GM18858 (cell line): ENCODE measurements at regions not wholly inside any gene's neighbourhood (a gene's known extent, or its start where the extent isn't known, plus 50 kb on each side); places are given as distances from the start of the nearest gene placed in this dataset.

Source experiments
- ATAC-seq: cut with Tn5 transposase; IDR thresholded peaks from one replicate; pipeline ENCODE4 v1.9.1; 2021; ENCODE audit not compliant: unreplicated experiment

DNA sequence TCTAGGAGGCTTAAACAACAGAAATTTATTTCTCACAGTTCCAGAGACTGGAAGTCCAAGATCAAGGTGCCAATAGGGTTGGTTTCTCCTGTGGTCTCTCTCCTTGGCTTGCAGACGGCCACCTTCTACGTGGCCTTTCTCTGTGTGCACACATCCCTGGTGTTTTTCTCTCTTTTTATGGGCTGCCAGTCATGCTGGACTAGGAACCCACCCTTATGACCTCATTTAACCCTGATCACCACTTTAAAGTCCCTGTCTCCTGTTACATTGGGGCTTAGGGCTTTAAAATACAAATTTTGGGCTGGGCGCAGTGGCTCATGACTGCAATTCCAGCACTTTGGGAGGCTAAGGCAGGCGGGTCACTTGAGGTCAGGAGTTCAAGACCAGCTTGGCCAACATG is 157.1 kb downstream of the TLE1 start:
- no peak for ATAC-seq

DNA sequence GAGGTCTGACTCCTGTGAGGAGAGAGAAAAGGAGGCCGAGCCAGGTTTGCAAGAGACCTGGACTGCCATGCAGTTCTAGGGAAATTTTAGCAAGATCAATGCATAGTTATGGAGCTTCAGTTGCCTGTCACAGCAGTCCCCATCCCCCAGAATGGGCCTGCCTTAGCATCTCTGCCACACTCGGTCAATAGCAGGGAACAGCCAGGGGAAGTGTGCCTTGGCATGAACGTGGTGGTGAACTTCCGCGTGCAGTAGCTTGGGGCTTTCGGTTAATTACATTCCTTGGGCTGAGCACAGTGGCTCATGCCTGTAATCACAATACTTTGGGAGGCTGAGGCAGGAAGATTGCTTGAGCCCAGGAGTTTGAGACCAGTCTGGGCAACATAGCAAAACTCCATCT is 157.8 kb downstream of the TLE1 start:
- no peak for ATAC-seq

DNA sequence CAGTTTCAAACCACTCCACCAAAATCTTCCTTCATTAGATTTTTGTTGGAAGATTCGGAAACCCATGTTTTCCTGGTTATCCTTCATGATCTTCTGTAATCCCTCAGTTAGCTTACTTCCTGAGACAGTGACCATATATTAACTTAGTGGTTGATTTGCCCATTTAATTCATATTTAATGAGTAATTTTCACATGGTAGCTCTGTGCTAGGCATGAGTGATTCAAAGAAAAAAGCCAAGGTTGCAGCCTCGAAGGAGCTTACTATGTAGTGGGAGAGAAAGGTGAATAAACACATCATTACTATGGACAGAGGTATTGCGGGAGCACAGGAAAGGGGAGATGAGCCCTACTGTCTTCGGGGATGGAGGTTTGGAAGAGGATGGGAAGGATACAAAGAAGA is 158.5 kb downstream of the TLE1 start:
- ATAC-seq: no peak

DNA sequence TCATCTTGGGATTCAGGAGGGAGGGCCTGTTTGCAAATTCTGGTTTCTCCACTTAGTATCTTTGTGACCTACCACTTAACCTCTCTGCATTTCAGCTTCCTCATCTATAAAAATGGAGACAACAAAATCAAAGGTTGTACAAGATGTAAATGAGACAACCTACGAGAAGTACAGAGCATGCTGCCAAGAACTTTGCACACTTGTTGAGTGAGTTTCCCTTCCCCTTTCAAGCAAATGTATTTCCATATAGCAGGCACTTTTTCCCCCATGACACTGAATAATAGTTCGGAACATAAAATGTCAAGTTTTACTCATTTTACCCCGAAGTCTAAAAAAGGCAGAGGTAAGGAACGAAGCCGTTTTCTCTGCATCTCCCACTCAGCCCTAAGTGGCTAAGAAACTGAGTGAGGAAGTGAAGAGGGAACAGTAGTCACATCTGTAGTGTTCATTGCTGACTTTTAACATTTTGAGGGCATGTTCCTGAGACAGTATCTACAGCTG is 159.0 kb downstream of the TLE1 start:
- peak; percentile 68 for ATAC-seq

DNA sequence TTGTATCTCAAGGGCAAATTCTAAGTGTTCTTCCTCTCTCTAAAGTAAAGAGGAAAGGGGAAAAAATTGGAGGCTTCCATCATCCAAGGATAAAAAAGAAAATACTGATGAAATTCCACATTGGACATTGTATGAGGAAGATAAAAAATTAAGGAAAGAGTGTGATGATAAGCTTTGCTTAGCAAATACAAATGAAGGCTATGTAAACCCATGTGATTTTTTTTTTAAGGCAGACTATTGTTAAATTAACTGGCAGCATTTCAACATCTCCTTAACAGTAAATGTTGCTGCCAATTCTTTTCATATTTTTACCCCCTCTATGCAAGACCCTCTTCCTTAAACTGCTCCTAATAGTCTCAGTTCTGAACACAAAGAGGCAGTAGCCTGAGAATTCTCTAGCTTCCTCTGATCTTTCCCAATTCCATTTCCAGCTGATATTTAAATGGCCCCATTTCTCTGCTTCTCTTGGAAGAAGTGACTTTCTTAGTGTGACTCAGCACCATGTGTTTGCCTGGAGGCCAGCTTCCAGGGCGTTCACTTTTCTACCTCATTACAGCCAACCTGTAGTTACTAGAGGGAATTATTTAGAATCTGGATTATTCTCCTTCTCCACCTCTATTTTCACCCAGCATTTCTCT is 159.7 kb downstream of the TLE1 start:
- no peak for ATAC-seq

DNA sequence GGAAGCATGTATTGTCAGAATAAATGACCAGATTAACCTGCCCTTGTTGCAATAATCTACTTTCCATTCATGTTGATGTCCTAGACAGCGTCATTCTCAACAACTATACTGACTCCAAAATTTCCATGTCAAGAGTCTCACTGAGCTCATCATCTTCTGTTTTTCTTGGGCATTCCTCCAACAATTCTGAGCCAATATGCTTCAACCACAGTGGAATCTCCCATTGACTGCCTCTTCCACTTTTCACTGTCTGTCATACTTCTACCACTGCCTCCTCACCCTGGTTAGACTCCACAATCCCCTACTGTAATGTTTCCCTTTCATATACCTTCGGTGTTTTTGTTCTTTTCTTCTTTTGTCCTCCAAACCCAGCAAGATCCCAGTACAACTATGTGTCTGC is 162.8 kb downstream of the TLE1 start:
- ATAC-seq: no peak

DNA sequence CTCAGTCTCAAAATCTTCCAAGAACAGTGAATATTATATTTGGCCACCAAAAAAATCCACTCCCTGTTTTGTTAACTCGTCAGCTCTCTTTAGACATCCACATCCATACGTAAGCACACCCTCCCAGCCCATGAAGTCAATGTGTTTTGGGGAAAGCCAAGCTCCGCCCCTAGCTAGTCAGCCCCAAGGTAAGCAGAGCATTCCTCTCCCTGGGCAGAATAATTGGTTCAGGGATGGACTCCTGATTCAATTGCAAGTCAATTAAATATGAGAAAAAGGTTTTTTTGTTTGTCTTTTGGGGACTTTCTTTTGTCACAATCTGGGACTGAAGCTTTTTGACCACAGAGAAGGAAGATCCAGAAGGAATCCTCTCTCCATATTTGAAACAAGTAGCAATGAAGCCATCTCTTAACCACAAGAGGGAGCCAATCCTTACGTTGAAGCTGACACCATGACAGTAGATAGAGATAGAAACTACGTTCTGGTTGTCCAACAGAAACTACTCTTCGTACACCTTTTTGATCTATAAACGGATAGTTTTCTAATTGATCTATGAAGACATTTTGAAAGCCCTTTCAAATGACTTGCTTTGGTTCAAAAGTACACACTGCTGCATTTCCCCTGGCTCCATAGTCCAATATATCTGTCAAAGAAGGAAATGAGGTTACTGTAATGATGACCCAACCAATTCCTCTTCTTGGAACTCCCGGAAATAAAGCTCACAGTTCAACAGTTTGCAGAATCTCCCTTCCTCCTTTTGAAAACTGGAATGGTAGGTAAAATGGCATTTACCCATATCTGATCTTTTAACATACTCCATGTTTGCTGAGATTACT is 166.4 kb downstream of the TLE1 start:
- ATAC-seq: peak; percentile 69

DNA sequence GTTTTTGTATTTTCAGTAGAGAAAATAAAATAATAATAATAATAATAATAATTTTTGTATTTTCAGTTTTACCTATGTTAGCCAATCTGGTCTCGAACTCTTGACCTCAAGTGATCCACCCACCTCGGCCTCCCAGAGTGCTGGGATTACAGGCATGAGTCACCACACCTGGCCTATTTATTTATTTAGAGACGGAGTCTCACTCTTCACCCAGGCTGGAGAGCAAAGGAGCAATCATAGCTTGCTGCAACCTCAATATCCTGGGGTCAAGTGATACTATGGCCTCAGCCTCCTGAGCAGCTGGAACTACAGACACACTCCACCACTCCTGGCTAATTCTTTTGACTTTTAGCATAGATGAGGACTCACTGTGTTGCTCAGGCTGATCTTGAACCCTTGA is 167.5 kb downstream of the TLE1 start:
- no peak for ATAC-seq

DNA sequence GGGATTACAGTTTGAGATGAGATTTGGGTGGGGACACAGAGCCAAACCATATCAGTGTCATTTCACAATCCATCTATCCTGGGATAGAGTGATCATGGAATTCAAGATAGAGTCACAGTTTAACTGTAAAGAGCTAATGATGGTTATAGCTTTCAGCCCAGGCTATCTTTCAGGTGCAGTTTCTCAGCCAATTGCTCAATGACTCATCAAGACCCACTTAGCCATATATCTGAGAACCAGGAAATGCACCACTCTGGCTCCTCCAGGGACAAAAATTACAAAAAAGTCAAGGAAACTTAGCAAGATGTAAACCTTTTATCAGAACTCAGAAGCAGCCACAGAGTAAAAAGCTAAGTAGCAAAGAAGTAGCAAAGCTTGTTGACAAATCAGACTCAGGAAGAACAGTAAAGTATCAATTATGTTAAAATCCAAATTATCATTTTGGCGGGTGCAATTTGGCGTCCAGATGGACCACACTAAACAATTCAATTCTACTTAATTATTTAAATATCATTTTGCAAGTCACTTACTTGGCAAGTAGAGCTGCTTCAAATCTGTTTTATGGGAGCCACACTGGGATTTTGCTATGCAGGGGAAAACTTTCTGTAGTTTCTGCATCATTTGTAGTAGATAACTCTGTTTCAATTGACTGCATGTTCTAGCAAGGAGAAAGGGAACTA is 169.4 kb downstream of the TLE1 start:
- no peak for ATAC-seq

DNA sequence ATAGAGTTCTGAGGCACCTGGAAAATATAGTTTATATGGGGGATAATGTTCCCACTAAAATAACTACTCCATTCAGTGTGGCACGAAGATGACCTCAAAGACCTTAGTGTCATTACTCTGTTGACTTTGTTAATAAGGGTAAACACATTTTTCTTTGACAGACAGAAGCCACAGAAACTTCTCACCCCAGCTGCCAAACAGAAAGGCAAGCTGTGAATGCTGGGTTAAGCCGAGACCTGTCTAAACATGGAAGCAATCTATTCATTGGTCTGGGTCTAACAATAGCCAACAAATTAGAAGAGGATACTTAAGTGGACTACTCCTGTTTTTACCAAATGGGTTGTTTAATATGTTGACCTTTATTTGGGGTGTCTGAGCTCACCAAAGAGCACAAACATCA is 171.4 kb downstream of the TLE1 start:
- no peak for ATAC-seq

DNA sequence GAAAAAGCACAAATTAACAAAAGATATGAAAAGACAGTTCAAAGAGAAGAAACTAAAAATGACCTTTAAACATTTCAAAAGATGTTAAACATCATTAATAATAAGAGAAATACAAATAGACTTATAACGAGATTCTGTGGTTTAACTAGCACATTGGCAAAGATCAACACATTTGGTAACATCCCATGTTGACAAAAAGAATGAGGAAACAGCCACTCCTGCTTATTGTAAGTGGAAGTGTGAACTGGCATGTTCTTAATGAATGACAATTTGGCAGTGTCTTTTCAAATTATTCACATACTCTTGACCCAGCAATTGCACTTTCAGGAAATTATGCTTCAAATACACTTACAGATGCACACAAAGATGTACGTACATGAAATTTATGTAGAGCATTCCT is 176.3 kb downstream of the TLE1 start:
- no peak for ATAC-seq

DNA sequence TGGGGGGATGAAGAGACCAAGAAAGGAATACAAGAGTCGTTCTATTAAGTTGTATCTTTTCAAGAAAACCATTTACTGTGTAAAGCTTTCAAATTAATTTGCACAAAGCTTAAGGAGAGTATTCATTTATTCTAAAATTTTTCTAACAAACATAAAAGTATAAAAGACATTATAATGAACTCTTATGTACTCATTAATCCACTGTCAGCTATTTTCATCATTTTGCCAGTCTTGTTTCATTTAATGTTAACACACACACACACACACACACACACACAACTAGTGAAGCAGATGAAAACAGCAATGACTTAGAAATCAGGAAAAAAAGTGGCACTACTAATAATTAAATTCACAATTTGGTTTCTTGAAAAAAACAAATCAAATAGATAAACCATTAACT is 176.7 kb downstream of the TLE1 start:
- ATAC-seq: no peak

DNA sequence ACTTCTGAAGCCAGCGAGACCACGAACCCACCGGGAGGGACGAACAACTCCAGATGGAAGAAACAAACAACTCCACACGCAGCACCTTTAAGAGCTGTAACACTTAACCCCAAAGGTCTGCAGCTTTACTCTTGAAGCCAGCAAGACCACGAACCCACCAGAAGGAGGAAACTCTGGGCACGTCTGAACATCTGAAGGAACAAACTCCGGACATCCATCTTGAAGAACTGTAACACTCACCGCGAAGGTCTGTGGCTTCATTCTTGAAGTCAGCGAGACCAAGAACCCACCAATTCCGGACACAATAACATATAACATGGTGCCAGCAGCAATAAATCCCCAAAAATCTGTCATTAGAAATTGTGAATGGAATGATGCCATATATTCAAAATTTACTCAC is 180.9 kb downstream of the TLE1 start:
- no peak for ATAC-seq

DNA sequence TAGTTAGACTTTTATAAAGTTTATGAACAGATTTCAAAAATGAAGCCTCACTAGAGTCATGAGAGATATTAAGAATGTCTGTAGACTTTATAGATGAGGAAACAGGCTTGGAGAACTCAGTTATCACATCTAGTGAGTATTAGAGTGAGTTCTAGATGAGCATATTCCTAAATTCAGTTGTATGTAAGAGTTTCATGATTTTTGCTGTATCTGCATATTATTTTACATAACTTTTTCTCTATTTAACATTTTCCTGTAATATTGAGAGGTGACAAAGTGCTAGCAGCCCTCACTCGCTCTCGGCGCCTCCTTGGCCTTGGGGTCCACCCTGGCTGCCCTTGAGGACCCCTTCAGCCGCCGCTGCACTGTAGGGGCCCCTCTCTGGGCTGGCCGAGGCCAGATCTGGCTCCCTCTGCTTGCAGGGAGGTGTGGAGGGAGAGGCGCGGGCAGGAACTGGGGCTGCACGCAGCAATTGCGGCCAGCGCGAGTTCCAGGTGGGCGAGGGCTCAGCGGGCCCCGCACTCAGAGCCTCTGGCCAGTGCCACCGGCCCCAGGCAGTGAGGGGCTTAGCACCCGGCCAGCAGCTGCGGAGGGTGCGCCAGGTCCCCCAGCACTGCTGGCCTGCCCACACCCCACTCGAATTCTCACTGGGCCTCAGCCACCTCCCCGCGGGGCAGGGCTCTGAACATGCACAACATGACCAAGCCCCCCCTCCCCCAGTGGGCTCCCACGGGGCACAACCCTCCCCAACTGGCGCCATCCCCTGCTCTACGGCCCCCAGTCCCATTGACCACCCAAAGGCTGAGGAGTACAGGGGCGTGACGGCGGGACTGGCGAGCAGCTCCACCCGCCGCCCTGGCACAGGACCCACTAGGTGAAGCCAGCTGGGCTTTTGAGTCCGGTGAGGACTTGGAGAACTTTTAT is 182.1 kb downstream of the TLE1 start:
- ATAC-seq: no peak

DNA sequence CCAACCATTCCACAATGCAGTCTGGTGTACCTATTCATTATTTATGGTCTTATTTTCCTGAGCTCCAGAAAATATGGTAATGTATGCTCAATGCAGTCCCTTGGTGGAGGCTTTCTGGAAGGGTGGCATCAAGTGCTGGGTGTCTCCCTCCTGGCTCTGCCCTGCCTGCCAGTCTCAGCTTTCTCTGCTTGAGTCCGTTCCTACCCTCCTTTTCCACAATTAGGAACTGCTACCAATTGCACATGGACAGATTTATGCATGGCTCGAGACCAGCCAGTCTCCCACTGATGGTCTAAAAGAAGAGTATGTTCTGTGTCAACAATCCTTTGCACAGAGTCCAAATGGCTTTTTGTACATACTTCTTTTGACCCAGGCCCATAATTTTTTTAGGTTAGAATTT is 189.8 kb downstream of the TLE1 start:
- ATAC-seq: no peak

DNA sequence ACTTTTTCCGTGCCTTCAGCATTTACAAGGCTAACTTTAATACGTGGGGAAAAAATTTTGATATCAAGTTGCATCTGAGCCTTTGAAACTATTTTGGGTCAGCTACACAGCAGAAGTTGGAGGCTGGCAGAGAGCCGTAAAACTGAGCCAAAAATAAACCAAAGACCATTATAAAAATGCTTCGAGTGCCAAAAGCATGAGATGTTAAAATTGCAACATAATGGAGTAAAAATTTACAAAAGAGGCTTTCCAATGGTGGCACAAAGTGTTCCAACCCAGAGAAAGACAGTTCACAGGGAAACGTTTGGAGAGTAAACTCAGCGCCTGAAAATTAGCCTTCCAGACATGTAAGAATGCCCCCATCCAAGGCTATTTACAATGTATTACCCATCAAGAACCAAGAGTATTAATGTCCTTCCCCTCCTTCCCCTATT is 190.3 kb downstream of the TLE1 start:
- ATAC-seq: no peak

DNA sequence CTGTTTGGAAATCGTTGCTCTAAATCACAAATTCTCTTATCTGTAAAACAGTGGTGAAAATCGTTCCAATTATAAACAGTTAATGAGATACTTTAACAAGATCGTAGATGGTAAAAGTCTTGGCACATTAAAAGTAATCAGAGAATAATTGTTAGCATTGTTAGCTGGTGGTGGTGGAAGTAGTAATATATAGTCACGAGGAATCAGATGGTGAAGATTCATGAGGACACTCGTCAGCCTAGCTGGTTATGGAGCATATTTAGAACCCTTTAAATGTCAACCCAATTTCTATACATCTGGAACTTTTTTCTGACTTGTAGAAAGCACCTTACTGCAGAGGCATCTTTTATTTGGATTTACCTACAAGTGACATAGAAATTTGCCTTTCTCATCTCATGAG is 190.8 kb downstream of the TLE1 start:
- ATAC-seq: no peak

DNA sequence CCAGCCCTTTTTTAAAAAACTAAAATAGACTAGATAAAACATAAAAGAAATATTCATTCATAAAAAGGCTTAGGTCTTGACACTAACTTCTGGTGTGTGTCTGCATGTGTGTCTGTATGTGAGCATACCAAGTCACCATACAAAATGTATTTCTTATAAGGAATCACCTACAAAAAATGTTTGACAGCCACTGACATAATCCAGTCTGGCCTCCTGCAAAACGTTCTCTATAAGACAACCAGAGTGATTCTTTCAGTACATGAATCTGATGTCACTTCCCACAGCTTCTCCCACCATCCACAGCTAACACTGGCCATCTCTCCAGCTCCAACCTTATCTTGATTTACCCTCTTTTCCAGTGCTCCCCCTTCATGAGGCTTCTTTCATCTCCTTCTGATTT is 192.3 kb downstream of the TLE1 start:
- ATAC-seq: no peak

DNA sequence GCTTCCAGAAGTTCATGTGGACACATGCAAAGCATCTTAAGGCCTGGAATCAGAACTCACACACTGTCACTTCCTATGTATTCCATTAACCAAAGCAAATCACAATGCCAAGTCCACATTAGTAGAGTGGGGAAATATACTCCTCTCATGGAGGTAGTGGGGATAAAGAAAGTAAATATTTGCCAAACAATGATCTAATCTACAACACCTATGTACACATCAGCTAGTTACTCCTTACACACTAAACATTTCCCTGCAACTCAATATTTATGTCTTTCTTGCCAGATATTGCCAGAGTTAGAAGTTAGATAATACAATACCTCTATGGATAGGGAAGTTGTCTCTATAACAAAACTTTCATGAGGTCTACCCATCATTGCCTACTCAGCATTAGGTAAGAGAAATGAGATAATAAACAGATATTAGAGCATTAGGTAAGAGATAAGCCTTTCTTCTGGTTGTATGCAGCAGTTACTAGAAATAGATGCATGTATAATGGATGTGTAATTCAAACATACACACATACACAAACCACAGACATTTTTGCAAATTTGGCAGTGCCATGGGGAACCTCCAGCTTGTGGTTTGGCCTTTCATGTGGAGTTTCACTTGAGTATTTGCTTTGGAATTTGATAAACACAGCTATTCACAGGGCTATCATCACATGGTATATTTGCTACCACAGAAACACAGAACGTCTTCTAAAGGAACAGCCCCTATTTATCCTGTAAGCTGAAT is 196.5 kb downstream of the TLE1 start:
- ATAC-seq: no peak

DNA sequence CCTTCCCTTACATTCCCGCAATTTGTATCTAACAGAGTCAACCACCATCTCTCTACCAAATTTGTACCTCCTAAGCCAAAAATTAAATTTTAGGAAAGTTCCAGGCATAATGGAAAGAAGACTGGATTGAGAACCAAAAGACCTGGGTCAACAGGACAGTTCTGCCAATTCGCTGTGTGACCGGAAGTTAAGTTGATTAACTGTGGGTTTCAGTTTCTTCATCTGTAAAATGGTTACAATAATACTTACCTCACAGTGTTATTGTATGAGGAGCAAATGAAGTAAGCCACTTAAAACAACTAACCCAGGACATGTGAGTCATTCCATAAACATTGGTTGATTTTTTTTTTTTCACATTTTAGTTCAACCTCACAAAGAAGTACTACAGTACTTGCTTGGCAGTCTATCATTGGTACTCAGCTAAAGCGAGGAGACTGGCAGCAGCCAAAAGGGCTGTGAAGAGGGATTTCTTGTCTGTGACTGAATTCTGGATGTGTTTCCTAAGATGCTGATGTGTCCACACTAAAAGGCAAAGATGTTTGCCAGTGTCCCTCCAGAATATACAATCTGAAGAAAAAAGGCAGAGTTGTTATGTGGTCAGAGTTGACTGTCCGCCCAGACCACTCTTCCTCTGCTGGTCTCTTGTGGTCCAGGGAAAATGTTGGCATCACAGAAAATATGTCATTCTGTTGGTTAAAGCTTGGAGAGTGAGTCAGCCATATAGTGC is 198.6 kb downstream of the TLE1 start:
- no peak for ATAC-seq
